ENCODE measurements at regions not wholly inside any gene's neighbourhood (a gene's known extent, or its start where the extent isn't known, plus 50 kb on each side); places are given as distances from the start of the nearest gene placed in this dataset.

DNA sequence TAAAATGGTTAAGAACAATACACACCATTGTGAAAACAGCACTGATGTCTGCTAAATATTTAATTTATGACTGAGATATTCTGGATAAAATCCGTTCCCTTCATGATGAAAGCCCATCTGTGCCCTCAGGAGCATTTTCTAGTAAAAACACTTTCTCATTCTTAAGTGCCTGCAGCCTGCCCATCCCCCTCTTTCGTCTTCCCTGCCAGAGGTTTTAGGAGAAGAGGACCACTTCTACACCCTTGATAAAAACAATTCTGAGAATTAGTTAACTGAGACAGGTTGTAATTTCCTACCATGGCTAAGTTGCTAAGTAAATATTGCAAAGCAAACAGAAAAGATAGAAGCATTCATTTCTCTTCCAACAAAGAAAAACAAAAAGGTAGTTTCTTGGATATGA is 272.6 kb downstream of the ATPSCKMT start:
- no peak for TF ChIP-seq POLR2A (IDR thresholded peaks at IDR 0.05)
- TF ChIP-seq, protein P1, sequence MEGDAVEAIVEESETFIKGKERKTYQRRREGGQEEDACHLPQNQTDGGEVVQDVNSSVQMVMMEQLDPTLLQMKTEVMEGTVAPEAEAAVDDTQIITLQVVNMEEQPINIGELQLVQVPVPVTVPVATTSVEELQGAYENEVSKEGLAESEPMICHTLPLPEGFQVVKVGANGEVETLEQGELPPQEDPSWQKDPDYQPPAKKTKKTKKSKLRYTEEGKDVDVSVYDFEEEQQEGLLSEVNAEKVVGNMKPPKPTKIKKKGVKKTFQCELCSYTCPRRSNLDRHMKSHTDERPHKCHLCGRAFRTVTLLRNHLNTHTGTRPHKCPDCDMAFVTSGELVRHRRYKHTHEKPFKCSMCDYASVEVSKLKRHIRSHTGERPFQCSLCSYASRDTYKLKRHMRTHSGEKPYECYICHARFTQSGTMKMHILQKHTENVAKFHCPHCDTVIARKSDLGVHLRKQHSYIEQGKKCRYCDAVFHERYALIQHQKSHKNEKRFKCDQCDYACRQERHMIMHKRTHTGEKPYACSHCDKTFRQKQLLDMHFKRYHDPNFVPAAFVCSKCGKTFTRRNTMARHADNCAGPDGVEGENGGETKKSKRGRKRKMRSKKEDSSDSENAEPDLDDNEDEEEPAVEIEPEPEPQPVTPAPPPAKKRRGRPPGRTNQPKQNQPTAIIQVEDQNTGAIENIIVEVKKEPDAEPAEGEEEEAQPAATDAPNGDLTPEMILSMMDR (IDR thresholded peaks at IDR 0.05), result no peak

All from right lobe of liver (tissue), 4 donors.